SK-N-SH (cell line): ENCODE measurements at regions not wholly inside any gene's neighbourhood (a gene's known extent, or its start where the extent isn't known, plus 50 kb on each side); places are given as distances from the start of the nearest gene placed in this dataset.

ENCODE experiments used
- CTCF ChIA-PET: fragments of 300-600, 350-600 bp; formaldehyde crosslinking; extraction: SDS; loops from one replicate; lab custom pipeline; 2021; lab: Yijun Ruan, JAX
- POLR2A ChIA-PET: fragments of 350-600 bp; sonication (Branson Sonifier 250); formaldehyde crosslinking; extraction: SDS; loops from one replicate; lab custom pipeline; 2020; ENCODE audit warnings: antibody characterized with exemption, inconsistent platforms; lab: Yijun Ruan, JAX
- DNase-seq: peaks from one replicate; pipeline ENCODE4 v3.0.0; 2012
- H2AFZ ChIP-seq: fragments of 200-600 bp; sonication (generic); 2 replicates; pipeline ENCODE4 v1.8.1; 2016; ENCODE audit warnings: antibody characterized with exemption, mild to moderate bottlenecking, low read depth
- H3F3A ChIP-seq: fragments of 200-600 bp; sonication (generic); replicated peaks from 2 replicates; pipeline ENCODE3; 2016; ENCODE audit warnings: antibody characterized with exemption, mild to moderate bottlenecking; ENCODE audit not compliant: insufficient read depth
- H3K27ac ChIP-seq, 2 experiments: fragments of 200-500 bp in 1 of 2; fragments of 200-600 bp in 1 of 2; sonication (Bioruptor generic) in 1 of 2; sonication (generic), shearing (Covaris generic) in 1 of 2; 2 replicates each; pipeline versions ENCODE4 v1.5.1 to v1.6.1; 2014 to 2016; ENCODE audit warnings: low read depth in 2 of 2, inconsistent platforms in 1 of 2, low read length in 1 of 2, mild to moderate bottlenecking in 1 of 2, mixed read lengths in 1 of 2
- H3K27me3 ChIP-seq: fragments of 200-600 bp; sonication (generic), shearing (Covaris generic); 2 replicates; pipeline ENCODE4 v1.6.1; 2016; ENCODE audit warnings: mixed run types; ENCODE audit not compliant: insufficient read depth
- H3K36me3 ChIP-seq, 2 experiments: fragments of 200-500 bp in 1 of 2; fragments of 200-600 bp in 1 of 2; sonication (Bioruptor generic) in 1 of 2; sonication (generic) in 1 of 2; replicated peaks in 1 of 2; 2 replicates each; pipeline versions ENCODE3 to v1.5.1; 2014 to 2016; ENCODE audit warnings: low read length in 1 of 2, mild to moderate bottlenecking in 1 of 2; ENCODE audit not compliant: insufficient read depth in 2 of 2, control insufficient read depth in 1 of 2
- H3K4me1 ChIP-seq, 2 experiments: fragments of 200-500 bp in 1 of 2; fragments of 200-600 bp in 1 of 2; sonication (Bioruptor generic) in 1 of 2; sonication (generic), shearing (Covaris generic) in 1 of 2; 2 replicates each; pipeline versions ENCODE4 v1.5.1 to v1.6.1; 2014 to 2016; ENCODE audit warnings: low read depth in 1 of 2, low read length in 1 of 2, mixed run types in 1 of 2; ENCODE audit not compliant: insufficient read depth in 2 of 2, control insufficient read depth in 1 of 2
- H3K4me2 ChIP-seq: fragments of 200-600 bp; sonication (generic), shearing (Covaris generic); 2 replicates; pipeline ENCODE4 v1.6.1; 2017; ENCODE audit warnings: mixed run types
- H3K4me3 ChIP-seq, 2 experiments: fragments of 200-500 bp in 1 of 2; fragments of 200-600 bp in 1 of 2; sonication (Bioruptor generic) in 1 of 2; sonication (generic), shearing (Covaris generic) in 1 of 2; 2 replicates each; pipeline versions ENCODE4 v1.5.1 to v1.8.1; 2014 to 2016; ENCODE audit warnings: low read depth in 2 of 2, inconsistent platforms in 1 of 2, low read length in 1 of 2, mild to moderate bottlenecking in 1 of 2, mixed read lengths in 1 of 2, moderate library complexity in 1 of 2
- H3K79me2 ChIP-seq: fragments of 200-600 bp; sonication (generic); 2 replicates; pipeline ENCODE4 v1.8.1; 2017; ENCODE audit warnings: mild to moderate bottlenecking; ENCODE audit not compliant: insufficient read depth
- H3K9ac ChIP-seq: fragments of 200-600 bp; sonication (generic); 2 replicates; pipeline ENCODE4 v1.6.1; 2017; ENCODE audit warnings: mixed run types
- H3K9me2 ChIP-seq: fragments of 200-600 bp; sonication (generic); 2 replicates; pipeline ENCODE4 v1.6.1; 2017; ENCODE audit warnings: mixed run types
- H3K9me3 ChIP-seq: fragments of 200-600 bp; sonication (generic); 2 replicates; pipeline ENCODE4 v1.6.1; 2017; ENCODE audit warnings: mixed run types, mild to moderate bottlenecking, moderate library complexity
- H4K20me1 ChIP-seq: fragments of 200-600 bp; sonication (generic); 2 replicates; pipeline ENCODE4 v1.6.1; 2017; ENCODE audit warnings: mild to moderate bottlenecking, mixed run types; ENCODE audit not compliant: insufficient read depth
- FOSL2 ChIP-seq: IDR thresholded peaks from 2 replicates; pipeline ENCODE4 v1.4.0; 2012; ENCODE audit warnings: low read depth, mild to moderate bottlenecking, moderate library complexity, borderline replicate concordance
- JUND ChIP-seq: IDR thresholded peaks from 2 replicates; pipeline ENCODE4 v1.4.0; 2012
- MXI1 ChIP-seq: IDR thresholded peaks from 2 replicates; pipeline ENCODE4 v1.6.1; 2012; ENCODE audit warnings: mild to moderate bottlenecking, low read depth, low read length, improper control_type of control experiment
- RCOR1 ChIP-seq: fragments of 150-350 bp; IDR thresholded peaks from 2 replicates; pipeline ENCODE4 v1.6.1; 2017; ENCODE audit warnings: antibody characterized with exemption, low read length
- RFX5 ChIP-seq: IDR thresholded peaks from 2 replicates; pipeline ENCODE4 v1.6.1; 2012; ENCODE audit warnings: mild to moderate bottlenecking, improper control_type of control experiment, low read length
- RXRA ChIP-seq: IDR thresholded peaks from 2 replicates; pipeline ENCODE4 v1.4.0; 2012; ENCODE audit warnings: low read depth, mild to moderate bottlenecking, borderline replicate concordance
- WGBS: methylation state at CpG from one replicate; pipeline ENCODE4 v1.1.6; 2017; ENCODE audit warnings: low lambda C conversion rate; 5-methylcytosine and 5-hydroxymethylcytosine counted together
- TF ChIP-seq, protein P1 (sequence below): fragments of 200-600 bp; sonication (generic); IDR thresholded peaks from 2 replicates; pipeline ENCODE4 v1.6.1; 2017; ENCODE audit warnings: antibody characterized with exemption, mild to moderate bottlenecking, moderate library complexity
- TF ChIP-seq, protein P2 (sequence below): IDR thresholded peaks from 2 replicates; pipeline ENCODE4 v1.4.0; 2012; ENCODE audit warnings: low read depth, borderline replicate concordance
- TF ChIP-seq, protein P3 (sequence below): fragments of 150-350 bp; IDR thresholded peaks from 2 replicates; pipeline ENCODE4 v1.6.1; 2017; ENCODE audit warnings: antibody characterized with exemption, low read length, low read depth, borderline replicate concordance
- TF ChIP-seq, protein P4 (sequence below): IDR thresholded peaks from 2 replicates; pipeline ENCODE4 v1.6.1; 2012; ENCODE audit warnings: mild to moderate bottlenecking, low read depth, low read length, moderate library complexity

DNA sequence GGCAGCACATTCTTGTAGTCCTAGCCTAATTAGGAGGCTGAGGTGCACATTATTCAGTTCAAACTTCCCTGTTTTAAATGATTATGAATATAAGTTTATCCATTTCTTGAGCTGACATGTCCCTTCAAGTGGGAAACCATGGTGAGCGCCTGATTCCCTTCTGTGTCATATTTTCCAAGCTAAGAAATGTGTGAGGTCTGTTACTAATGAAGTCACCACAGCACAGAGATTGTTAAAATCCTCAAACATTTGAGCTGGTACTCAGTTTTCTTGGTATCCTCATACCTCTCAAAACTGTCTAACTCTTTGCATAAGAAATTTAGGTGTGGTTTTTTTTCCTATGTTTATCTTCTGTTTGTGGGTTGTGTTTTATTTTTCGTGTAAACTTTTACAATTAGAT, 926.8 kb downstream of the GATA3 start (continued):
- TF ChIP-seq, protein P1, sequence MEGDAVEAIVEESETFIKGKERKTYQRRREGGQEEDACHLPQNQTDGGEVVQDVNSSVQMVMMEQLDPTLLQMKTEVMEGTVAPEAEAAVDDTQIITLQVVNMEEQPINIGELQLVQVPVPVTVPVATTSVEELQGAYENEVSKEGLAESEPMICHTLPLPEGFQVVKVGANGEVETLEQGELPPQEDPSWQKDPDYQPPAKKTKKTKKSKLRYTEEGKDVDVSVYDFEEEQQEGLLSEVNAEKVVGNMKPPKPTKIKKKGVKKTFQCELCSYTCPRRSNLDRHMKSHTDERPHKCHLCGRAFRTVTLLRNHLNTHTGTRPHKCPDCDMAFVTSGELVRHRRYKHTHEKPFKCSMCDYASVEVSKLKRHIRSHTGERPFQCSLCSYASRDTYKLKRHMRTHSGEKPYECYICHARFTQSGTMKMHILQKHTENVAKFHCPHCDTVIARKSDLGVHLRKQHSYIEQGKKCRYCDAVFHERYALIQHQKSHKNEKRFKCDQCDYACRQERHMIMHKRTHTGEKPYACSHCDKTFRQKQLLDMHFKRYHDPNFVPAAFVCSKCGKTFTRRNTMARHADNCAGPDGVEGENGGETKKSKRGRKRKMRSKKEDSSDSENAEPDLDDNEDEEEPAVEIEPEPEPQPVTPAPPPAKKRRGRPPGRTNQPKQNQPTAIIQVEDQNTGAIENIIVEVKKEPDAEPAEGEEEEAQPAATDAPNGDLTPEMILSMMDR: no peak
- TF ChIP-seq, protein P2, sequence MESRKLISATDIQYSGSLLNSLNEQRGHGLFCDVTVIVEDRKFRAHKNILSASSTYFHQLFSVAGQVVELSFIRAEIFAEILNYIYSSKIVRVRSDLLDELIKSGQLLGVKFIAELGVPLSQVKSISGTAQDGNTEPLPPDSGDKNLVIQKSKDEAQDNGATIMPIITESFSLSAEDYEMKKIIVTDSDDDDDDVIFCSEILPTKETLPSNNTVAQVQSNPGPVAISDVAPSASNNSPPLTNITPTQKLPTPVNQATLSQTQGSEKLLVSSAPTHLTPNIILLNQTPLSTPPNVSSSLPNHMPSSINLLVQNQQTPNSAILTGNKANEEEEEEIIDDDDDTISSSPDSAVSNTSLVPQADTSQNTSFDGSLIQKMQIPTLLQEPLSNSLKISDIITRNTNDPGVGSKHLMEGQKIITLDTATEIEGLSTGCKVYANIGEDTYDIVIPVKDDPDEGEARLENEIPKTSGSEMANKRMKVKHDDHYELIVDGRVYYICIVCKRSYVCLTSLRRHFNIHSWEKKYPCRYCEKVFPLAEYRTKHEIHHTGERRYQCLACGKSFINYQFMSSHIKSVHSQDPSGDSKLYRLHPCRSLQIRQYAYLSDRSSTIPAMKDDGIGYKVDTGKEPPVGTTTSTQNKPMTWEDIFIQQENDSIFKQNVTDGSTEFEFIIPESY: no peak

DNA sequence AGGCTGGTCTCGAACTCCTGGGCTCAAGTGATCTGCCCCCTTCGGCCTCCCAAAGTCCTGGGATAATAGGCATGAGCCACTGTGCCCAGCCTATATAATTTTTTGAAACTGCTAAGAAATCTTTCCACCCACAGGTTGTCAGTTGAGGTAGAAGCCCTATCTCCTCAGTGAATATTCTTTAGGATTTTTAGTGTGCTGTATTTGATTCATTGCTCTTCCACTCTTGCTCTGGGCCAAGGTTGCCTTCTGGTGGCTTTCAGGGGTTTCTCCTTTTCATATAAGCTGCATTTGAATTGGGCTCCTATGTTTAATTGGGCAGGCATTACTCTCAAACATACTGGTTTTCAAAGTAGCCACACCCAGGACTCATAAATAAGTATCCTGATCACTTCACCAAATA, 931.2 kb downstream of the GATA3 start:
- no peak overlapping the region for H3K4me2 ChIP-seq
- no peaks in the 10 kb centered on the region for H3K4me1 ChIP-seq
- 53% methylated on average over 2 of the region's 2 CpGs for WGBS
- H3K27ac ChIP-seq: no peak overlapping the region
- H3F3A ChIP-seq: no peaks in the 10 kb centered on the region
- H3K4me3 ChIP-seq: no peak overlapping the region
- no peaks in the 10 kb centered on the region for H3K79me2 ChIP-seq
- H4K20me1 ChIP-seq: no peaks in the 10 kb centered on the region
- no peaks in the 10 kb centered on the region for H3K36me3 ChIP-seq
- H2AFZ ChIP-seq: no peak overlapping the region
- H3K9ac ChIP-seq: no peak overlapping the region
- TF ChIP-seq, protein P1: no peak
- TF ChIP-seq RXRA: no peak
- TF ChIP-seq, protein P3, sequence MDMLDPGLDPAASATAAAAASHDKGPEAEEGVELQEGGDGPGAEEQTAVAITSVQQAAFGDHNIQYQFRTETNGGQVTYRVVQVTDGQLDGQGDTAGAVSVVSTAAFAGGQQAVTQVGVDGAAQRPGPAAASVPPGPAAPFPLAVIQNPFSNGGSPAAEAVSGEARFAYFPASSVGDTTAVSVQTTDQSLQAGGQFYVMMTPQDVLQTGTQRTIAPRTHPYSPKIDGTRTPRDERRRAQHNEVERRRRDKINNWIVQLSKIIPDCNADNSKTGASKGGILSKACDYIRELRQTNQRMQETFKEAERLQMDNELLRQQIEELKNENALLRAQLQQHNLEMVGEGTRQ: no peak
- H3K9me3 ChIP-seq: no peaks in the 10 kb centered on the region
- no peak for DNase-seq
- no peaks in the 10 kb centered on the region for H3K9me2 ChIP-seq
- no peaks in the 10 kb centered on the region for H3K27me3 ChIP-seq
- POLR2A ChIA-PET: no interaction called here
- CTCF ChIA-PET: no interaction called here

DNA sequence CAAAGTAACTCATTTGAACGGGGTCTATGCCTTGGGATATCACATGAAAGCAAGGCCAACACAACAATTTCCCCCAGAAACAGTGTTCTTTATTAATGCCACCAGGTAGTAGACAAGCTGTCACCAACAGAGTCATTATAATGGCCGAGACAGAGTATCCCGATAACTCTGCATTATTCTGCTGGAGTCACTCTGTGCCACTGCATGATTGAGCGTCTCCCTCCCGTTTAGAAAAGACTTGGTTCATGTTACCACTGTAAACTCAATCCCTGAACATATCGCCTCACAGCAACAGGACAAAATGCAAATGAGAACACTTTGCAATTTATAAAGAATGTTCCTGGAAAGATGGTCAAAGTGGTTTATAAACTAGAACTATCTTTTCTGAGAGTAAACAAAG, 932.5 kb downstream of the GATA3 start:
- 63% methylated on average over 6 of the region's 6 CpGs for WGBS
- Histone ChIP-seq H2AFZ (no peak overlapping the region), H3F3A (no peaks in the 10 kb centered on the region), H3K27me3 (no peaks in the 10 kb centered on the region), H3K9me2 (no peaks in the 10 kb centered on the region), H3K4me1 (no peaks in the 10 kb centered on the region), H3K9me3 (no peaks in the 10 kb centered on the region), H3K27ac (no peak overlapping the region), H3K36me3 (no peaks in the 10 kb centered on the region), H4K20me1 (no peaks in the 10 kb centered on the region), H3K4me2 (no peak overlapping the region), H3K4me3 (no peak overlapping the region), H3K9ac (no peak overlapping the region), H3K79me2 (no peaks in the 10 kb centered on the region)
- DNase-seq: no peak
- CTCF ChIA-PET: no interaction called here
- POLR2A ChIA-PET: no interaction called here
- no peak for TF ChIP-seq MXI1
- TF ChIP-seq, protein P4, sequence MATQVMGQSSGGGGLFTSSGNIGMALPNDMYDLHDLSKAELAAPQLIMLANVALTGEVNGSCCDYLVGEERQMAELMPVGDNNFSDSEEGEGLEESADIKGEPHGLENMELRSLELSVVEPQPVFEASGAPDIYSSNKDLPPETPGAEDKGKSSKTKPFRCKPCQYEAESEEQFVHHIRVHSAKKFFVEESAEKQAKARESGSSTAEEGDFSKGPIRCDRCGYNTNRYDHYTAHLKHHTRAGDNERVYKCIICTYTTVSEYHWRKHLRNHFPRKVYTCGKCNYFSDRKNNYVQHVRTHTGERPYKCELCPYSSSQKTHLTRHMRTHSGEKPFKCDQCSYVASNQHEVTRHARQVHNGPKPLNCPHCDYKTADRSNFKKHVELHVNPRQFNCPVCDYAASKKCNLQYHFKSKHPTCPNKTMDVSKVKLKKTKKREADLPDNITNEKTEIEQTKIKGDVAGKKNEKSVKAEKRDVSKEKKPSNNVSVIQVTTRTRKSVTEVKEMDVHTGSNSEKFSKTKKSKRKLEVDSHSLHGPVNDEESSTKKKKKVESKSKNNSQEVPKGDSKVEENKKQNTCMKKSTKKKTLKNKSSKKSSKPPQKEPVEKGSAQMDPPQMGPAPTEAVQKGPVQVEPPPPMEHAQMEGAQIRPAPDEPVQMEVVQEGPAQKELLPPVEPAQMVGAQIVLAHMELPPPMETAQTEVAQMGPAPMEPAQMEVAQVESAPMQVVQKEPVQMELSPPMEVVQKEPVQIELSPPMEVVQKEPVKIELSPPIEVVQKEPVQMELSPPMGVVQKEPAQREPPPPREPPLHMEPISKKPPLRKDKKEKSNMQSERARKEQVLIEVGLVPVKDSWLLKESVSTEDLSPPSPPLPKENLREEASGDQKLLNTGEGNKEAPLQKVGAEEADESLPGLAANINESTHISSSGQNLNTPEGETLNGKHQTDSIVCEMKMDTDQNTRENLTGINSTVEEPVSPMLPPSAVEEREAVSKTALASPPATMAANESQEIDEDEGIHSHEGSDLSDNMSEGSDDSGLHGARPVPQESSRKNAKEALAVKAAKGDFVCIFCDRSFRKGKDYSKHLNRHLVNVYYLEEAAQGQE: no peak
- TF ChIP-seq RFX5: no peak
- no peak for TF ChIP-seq FOSL2
- TF ChIP-seq JUND: no peak
- TF ChIP-seq, protein P1: no peak
- TF ChIP-seq RCOR1: no peak
